CD4-positive, alpha-beta T cell treated with Interferon alpha-2 for 1 hour (primary cell): ENCODE measurements at regions not wholly inside any gene's neighbourhood (a gene's known extent, or its start where the extent isn't known, plus 50 kb on each side); places are given as distances from the start of the nearest gene placed in this dataset.

ENCODE experiments used
- DNase-seq, 2 donors: peaks; one replicate each; pipeline ENCODE4 v3.0.0-alpha.2; 2020 to 2022

DNA sequence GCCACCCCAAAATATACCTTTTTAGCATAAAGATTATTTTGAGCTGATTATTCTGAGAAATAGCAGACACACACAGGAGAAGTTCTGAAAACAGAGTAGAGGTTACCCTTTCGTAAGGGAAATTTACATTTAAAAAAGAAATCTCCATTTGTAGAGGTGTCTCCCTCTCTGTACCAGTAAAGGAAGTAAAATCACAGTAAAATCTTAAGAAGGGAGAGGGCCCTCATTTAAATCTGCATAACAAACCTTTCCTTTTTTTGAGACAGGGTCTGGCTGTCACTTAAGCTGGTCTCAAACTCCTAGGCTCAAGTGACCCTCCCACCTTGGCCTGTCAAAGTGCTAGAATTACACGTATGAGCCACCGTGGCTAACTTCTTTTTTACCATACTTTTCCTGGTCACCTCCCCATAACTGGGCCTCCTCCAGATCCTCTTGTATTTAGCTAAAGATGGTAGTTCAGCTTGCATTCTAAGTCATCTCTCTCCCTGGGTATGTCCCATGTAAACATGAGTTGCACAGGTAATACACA is 92.2 kb upstream of the INTU start:
- DNase-seq, result no peak

DNA sequence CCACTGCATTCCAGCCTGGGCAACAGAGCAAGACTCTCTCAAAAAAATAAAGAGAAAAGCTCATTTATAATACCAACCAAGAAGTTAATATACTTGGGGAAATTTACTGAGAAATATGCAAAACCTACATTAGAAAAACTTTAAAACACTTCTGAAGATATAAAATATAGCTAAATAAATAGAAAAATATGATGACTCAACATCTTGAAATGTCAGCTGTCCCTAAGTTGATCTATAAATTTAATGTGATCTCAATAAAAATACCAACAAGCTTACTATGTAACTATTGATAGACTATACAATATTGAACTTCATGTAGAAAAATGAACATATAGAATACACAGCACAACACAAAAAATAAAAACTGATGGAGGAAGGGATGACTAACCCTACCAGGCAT is 87.5 kb upstream of the INTU start:
- DNase-seq, result no peak

DNA sequence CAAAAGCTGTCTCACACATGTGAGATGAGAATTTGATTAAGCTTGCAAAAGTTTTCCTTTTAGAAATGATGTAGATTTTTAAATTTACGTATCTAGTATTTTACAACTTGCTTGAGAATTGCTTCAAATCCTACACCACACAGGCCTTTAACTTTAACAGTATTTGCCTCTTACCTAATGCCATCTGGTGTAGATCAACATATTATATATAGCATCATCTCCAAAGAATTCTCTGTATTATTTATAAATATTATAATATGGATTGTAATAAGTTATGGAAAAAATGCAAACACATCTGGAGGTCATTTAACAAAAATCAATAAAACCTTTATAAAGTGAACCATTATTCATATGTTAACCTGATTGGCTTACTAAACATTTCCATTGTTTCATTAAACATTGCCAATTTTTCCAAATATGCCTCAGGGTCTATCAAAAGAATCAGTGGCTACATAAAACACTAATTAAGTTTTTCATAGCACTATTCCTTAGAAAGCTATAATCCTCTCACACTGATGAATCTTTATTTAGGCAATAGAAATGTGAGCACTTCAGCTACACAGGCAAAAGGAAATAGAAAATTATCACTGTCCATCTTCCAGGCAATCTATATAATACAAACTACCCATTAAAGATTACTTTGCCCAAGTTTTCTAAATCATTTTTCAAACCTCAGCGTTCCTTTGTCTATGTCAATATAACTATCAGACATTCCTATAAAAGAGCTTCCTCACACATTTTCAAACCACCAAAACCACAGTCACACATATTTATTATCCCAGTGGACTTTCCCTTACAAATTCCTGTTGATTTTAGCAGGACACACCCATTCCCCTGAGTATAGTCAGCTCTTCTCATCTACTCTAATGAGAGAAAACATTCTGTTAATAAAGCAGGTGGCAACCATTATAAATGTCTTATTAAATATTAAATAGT is 83.5 kb upstream of the INTU start:
- no peak for DNase-seq

DNA sequence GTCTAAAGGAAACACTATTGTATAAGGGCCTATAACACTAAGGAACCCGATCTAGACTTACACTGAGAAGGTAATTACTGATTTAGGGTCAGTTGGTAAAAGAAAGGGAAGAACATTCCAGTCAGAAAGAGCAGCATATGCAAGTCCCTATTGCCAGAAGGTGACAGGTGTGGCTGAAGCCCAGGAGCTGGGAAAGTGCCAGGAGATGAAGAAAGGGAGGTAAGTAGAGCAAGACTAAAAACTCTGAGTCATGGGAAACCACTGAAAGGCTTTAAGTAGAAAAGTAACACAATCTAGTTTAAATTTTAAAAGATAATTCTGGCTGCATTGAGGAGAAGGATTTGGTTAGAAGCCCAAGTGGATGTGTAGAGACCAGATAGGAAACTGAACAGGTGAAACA is 77.7 kb upstream of the INTU start:
- no peak for DNase-seq

DNA sequence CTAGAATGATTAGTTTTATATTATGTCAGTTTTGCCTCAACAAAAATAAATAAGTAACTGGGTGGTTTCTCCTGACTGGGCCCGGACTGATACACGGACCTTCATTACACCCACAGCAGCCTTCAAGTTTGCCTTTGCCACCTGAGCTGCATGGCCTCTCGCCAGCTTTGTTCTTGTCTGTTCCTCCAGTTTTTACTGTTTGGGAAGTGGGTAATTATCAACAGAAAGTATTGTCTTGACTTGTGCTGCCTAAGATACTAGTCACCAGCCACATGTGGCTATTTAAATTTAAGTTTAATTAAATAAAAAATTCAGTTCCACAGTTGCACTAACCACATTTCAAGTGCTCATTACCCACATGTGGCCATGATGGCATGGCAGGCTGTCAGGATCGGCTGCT is 74.7 kb upstream of the INTU start:
- no peak for DNase-seq

DNA sequence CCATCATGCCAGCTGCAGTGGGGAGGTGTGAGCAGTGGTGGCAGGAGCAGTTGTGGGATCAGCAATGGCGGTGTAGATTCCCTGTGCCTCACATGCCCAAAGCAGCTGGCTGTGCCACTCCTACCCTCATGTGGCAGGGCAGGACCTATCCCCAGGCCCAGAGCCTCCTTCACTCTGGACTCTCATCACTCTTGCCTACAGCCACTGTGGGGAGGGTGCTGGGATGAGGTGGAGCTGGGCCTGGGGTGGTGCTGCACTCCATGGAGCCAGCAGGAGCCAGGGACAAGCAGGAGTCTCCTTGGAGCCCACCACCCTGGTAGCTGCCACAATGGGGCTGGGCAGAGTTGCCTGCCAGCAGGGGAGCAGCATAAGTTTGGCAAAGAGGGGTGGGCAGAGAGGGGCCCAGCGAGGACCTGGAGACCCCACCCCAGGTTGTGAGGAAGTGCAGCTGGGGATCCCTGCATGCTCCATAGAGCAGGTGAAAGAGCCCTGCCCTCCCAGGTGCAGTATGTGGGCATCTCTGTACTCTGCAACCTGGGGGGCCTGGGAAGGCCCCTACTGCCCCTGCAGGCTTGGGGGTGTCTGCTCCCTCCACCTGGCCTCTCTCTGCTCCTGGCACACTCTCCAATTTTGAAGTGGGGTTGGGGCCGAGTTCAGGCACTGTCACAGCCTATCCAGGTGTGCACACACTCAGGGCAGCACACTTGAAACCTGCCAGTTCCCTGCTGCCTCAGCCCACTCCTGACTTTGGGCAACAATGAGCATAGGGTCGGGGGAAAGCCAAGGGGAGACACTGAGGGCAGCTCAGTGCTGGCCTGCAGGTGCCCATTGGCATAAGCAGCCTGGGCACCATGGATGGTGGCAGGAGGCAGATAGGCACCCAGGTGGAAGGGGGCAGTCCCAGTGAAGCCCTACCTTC is 74.0 kb upstream of the INTU start:
- DNase-seq, result no peak

DNA sequence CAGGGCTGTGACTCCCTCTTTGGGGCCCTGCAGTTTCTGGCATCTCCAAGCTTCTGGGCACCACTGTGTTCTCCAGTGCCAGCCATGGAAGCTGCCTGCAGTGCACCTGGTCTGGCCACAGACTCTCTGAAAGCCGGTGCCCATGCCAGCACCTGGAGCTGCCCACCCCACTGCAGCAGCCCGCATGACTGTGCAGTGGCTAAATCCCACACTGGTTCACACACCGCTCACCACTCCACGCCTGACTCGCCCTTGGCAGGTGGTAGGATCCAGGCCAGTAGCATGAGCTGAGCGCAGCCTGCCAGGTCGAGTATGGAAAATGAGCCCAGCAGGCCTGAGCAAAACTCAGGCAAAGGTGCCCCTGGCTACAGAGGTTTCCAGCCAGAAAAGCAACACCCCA is 72.8 kb upstream of the INTU start:
- no peak for DNase-seq

DNA sequence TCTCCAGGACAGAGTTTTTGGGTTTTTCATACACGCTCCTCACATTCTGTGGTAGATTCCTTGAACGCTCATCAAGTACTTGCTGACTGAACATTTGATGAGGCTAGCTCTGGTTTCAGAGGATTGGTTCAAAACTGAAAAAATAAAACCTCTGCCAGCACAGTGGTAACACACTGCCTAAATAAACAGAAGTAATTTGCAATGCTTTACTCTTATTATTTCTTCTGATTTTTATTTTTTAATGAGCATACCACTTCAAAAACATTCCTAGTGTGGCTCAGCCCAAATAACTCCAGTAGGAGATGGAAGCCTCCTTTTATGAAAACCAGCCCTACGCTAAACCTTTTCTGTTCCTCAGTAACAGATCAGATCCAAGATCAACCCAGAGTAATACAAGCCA is 72.0 kb upstream of the INTU start:
- no peak for DNase-seq

DNA sequence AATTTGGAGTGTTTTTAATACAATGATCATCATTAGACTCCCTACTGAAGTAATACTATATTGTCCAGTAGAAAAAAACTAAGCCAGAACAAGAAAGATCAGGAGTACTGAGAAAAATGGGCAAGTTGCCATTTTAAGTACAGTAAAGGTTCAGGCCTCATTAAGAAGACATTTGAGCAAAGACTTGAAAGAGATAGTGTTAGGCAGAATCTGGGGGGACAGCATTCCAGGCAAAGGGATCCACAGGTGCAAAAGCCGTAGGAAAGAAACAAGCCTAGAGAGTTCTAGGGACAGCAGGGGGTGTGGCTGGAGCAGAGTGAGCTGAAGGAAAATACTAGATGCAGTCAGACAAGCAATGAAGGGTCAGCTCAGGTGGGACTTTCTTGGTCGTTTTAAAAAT is 58.1 kb upstream of the INTU start:
- DNase-seq, result no peak

DNA sequence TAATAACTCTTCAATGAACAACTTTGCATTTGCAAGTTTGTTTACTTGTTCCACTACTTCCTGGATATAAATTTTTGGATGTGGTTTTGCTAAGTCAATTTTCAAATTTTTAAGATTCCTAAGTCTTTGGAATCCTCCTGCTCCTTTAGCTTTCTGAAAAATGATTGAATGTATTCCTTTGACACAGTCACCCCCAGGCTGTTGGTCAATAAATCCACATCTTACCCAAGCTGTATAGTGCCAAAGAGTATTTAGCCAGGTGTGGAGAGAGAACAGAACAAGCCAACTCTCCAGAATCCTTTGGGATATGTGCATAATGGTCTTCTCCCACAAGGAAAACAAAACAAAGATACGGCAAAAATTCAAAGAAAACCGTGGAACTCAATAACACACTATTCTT is 56.9 kb upstream of the INTU start:
- DNase-seq, result no peak

DNA sequence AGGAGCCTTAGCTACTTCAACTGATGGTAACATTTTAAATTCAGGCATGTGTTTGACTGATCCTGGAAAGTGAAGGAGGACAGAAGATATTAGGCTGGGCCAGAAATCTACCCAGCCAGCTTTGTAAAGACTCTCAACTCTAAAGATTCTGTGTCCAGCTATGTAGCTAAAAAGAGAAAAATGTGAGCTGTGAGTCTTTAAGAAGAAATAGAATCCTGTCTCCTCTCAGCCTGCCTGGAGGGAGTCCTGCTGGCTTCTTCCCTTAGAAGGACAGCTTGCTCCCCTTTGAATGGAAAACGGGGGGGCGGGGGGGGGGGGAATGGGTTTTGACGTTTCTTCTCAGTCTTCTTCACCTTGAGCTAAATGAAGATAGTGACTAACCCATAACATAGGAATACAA is 54.3 kb upstream of the INTU start:
- no peak for DNase-seq

DNA sequence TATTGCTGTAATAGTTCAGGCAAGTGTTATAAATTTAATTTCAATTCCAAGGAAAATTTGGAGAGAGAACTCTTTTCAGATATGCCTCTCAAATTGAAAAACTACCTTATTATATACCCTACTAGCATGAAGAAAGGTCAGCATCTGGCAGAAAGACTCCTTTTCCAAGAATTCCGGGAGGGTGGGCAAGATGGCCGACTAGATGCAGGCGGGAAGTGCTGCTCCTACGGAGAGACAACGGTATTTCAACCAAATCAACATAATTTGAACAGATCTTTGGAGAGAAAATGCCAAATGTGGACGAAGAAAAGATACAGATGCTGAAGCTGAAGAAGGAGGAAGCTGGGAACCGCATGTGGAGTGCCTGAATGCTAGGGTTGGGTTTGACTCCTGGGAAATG is 53.8 kb upstream of the INTU start:
- no peak for DNase-seq

DNA sequence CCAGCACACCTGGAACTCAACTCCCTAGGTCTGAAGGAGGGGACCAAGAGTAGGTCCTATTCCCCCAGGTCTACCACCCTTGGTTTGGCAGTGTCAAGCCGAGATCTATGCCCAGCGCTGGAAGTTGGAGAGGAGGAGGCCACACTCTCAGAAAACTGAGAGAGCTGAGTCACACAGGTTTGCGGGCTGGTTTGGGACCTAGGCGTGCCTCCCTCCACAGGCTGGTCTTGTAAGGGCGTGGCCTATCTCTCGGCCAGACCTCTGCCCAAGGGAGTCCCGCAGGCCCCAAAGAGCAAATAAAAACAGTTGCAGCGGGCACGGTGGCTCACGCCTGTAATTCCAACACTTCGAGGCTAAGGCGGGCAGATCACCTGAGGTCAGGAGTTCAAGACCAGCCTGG is 52.9 kb upstream of the INTU start:
- DNase-seq, result no peak

DNA sequence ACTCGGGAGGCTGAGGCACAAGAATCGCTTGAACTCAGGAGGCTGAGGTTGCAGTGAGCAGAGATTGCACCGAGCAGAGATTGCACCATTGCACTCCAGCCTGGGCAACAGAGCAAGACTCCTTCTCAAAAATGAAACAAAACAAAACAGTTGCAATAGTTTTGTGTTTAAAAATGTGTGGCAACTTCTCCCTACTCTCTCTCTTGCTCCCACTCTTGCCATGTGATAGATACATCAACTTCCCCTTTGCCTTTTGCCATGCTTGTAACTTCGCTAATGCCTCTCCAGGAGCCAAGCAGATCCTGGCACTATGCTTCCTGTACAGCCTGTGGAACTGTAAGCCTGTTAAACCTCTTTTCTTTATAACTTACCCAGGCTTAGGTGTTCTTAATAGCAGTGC is 52.5 kb upstream of the INTU start:
- DNase-seq, result no peak

DNA sequence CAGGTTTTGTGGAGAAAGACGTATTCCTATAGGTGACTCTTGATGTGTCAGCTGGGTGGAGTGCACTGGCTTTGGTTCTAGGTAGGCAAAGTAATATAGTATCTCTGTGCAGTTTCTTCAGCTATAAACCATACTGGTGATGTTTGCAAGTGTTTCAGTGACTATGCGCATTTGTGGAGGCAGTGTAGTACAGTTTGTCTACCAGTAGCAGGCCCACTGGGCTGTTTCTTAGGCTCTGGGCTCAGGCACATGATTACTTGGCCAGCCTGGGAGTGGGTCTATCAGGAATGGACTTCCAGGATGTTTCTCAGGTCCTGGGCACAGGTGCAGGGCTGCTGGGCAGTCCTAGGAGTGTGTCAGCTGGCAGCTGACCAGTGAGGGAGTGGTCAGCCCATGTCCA is 51.9 kb upstream of the INTU start:
- DNase-seq, result no peak
